GM06990 (cell line): ENCODE measurements at regions not wholly inside any gene's neighbourhood (a gene's known extent, or its start where the extent isn't known, plus 50 kb on each side); places are given as distances from the start of the nearest gene placed in this dataset.
A peak's percentile ranks its signal among the peaks of the same experiment; 100 is the strongest.

Experiments used
- DNase-seq: peaks from one replicate; pipeline ENCODE4 v3.0.0-alpha.2; 2011; ENCODE audit not compliant: insufficient read length; ENCODE audit errors: extremely low read depth
- H3K27me3 ChIP-seq: replicated peaks from 2 replicates; pipeline ENCODE4 v1.6.0; 2011; ENCODE audit warnings: low read length; ENCODE audit not compliant: control insufficient read depth, insufficient read depth
- H3K36me3 ChIP-seq: 2 replicates; pipeline ENCODE4 v1.5.1; 2011; ENCODE audit warnings: low read length; ENCODE audit not compliant: control insufficient read depth, insufficient read depth
- H3K4me3 ChIP-seq: replicated peaks from 2 replicates; pipeline ENCODE4 v1.5.1; 2011; ENCODE audit warnings: low read depth, mild to moderate bottlenecking, control low read depth, low read length
- TF ChIP-seq, protein P1 (sequence below): IDR thresholded peaks from 2 replicates; pipeline ENCODE4 v1.5.1; 2011; ENCODE audit warnings: low read length, control low read depth, mild to moderate bottlenecking, inconsistent platforms; ENCODE audit not compliant: insufficient read depth, poor library complexity, severe bottlenecking

DNA sequence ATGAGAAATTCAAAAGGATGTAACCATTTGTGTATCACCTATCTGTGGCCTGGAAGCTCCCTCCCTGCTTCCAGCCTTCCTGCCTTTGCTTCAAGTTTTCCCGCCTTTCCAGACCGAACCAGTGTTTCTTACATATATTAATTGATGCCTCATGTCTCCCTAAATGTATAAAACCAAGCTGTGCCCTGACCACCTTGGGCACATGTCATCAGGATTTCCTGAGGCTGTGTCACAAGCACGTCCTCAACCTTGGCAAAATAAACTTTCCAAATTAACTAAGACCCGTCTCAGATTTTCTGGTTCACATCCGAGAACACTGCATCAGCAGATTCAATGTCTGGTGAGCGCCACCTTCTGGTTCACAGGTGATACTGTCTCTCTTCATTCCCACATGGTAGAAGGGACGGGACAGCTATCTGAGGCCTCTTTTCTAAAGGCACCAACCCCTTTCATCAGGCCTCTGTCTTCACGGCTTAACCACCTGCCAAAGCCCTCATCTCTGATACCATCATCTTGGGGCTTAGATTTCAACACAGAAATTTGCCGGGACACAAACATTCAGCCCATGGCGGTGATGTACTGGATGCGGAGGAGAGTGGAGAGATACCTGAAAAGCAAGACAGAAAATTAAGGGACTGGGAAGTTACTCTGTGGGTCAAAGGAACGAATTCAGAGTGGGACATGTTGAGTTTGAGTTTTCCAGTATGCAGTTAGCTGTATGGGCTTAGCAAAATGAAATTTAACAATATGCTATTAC, 58.7 kb upstream of the PABPC3 start:
- Histone ChIP-seq H3K4me3 (no peak overlapping the region), H3K27me3 (no peaks in the 10 kb centered on the region; the same call in none of the 2 replicates), H3K36me3 (no peaks in the 10 kb centered on the region)
- no peak for DNase-seq
- TF ChIP-seq, protein P1, sequence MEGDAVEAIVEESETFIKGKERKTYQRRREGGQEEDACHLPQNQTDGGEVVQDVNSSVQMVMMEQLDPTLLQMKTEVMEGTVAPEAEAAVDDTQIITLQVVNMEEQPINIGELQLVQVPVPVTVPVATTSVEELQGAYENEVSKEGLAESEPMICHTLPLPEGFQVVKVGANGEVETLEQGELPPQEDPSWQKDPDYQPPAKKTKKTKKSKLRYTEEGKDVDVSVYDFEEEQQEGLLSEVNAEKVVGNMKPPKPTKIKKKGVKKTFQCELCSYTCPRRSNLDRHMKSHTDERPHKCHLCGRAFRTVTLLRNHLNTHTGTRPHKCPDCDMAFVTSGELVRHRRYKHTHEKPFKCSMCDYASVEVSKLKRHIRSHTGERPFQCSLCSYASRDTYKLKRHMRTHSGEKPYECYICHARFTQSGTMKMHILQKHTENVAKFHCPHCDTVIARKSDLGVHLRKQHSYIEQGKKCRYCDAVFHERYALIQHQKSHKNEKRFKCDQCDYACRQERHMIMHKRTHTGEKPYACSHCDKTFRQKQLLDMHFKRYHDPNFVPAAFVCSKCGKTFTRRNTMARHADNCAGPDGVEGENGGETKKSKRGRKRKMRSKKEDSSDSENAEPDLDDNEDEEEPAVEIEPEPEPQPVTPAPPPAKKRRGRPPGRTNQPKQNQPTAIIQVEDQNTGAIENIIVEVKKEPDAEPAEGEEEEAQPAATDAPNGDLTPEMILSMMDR = peak; percentile 80

DNA sequence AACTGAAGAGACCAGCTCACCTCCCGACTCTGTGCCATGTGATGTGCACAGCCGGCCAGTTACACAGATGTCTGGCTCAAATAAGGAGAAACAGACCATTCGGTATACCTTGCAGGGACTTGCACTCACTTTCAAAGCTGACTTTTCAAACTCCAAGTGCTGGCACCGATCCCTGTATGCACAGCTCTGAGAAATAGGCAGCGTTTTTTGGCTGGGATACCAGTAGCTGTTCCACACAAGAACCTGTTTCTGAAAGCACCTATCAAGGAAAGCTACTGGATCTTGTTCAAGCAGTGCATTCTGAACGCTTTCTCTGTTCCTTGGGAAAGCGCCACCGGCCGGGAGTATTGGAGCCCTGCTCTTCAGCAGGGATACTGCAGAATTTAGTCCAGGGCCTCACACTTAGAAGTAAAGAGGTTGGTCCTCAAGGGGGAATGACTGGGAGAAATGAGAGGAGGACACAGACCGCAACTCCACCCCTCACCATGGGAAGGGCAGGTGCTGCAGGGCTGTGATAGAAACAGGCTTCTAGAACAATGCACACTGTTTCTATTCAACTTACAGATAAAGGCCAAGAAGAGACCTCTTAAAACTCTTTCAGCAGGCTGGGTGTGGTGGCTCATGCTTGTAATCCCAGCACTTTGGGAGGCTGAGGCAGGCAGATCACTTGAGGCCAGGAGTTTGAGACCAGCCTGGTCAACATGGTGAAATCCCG, 53.6 kb upstream of the PABPC3 start:
- no peak for DNase-seq
- TF ChIP-seq, protein P1 = no peak
- Histone ChIP-seq H3K36me3 (no peaks in the 10 kb centered on the region), H3K4me3 (no peak overlapping the region), H3K27me3 (peaks cover 2% of the 10 kb centered on the region)

DNA sequence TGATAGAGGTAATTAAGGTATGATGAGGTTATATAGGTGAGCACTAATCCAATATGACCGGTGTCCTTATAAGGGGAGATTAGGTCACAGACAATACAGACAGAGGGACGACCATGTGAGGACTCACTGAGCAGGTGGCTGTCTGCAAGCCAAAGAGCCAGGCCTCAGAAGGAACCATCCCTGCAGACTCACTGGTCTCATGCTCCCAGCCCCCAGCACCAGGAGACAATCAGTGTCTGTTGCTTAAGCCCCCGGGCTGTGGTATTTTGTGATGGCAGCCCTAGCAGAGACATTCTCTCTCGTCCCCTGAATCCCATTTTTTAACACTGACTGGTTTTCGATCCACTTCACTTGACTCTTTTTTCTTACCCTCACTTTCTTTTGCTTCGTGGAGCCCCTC, 51.9 kb upstream of the PABPC3 start:
- no peak for DNase-seq
- Histone ChIP-seq H3K27me3 (peaks cover 2% of the 10 kb centered on the region), H3K4me3 (no peak overlapping the region), H3K36me3 (no peaks in the 10 kb centered on the region)
- TF ChIP-seq, protein P1 = no peak
